H9 (cell line): ENCODE measurements at regions not wholly inside any gene's neighbourhood (a gene's known extent, or its start where the extent isn't known, plus 50 kb on each side); places are given as distances from the start of the nearest gene placed in this dataset.

Experiments used
- DNase-seq: peaks from one replicate; pipeline ENCODE4 v3.0.0-alpha.2; 2017
- H2AFZ ChIP-seq: one replicate; pipeline ENCODE4 v1.6.1; 2013; ENCODE audit warnings: mild to moderate bottlenecking, low read length, control low read depth, moderate library complexity
- H2AK5ac ChIP-seq: 2 replicates; pipeline ENCODE4 v1.6.1; 2013; ENCODE audit warnings: low read length, control low read depth, mixed read lengths; ENCODE audit not compliant: insufficient read length
- H2BK120ac ChIP-seq: one replicate; pipeline ENCODE4 v1.6.1; 2013; ENCODE audit warnings: low read depth, mild to moderate bottlenecking, low read length, control low read depth, inconsistent platforms; ENCODE audit not compliant: poor library complexity, severe bottlenecking
- H2BK12ac ChIP-seq: 2 replicates; pipeline ENCODE4 v1.6.1; 2013; ENCODE audit warnings: low read length, control low read depth, mixed read lengths, low read depth; ENCODE audit not compliant: insufficient read length
- H2BK15ac ChIP-seq: 2 replicates; pipeline ENCODE4 v1.6.1; 2013; ENCODE audit warnings: low read depth, low read length, control low read depth
- H2BK20ac ChIP-seq: one replicate; pipeline ENCODE4 v1.6.1; 2013; ENCODE audit warnings: low read depth, mild to moderate bottlenecking, low read length, control low read depth, inconsistent platforms; ENCODE audit not compliant: poor library complexity, severe bottlenecking
- H2BK5ac ChIP-seq: 2 replicates; pipeline ENCODE4 v1.6.1; 2013; ENCODE audit warnings: low read length, control low read depth, mixed read lengths; ENCODE audit not compliant: insufficient read length
- H3K14ac ChIP-seq: 2 replicates; pipeline ENCODE4 v1.6.1; 2013; ENCODE audit warnings: low read length, control low read depth; ENCODE audit not compliant: insufficient read depth
- H3K18ac ChIP-seq: 2 replicates; pipeline ENCODE4 v1.6.1; 2013; ENCODE audit warnings: low read depth, mild to moderate bottlenecking, mixed read lengths, low read length, control low read depth; ENCODE audit not compliant: insufficient read length
- H3K23ac ChIP-seq: 2 replicates; pipeline ENCODE4 v1.6.1; 2013; ENCODE audit warnings: low read length, control low read depth, mixed read lengths, low read depth; ENCODE audit not compliant: insufficient read length
- H3K23me2 ChIP-seq: 2 replicates; pipeline ENCODE4 v1.6.1; 2013; ENCODE audit warnings: low read depth, mild to moderate bottlenecking, mixed read lengths, low read length, control low read depth; ENCODE audit not compliant: insufficient read length, poor library complexity, severe bottlenecking
- H3K27ac ChIP-seq: 2 replicates; pipeline ENCODE4 v1.5.1; 2013; ENCODE audit warnings: low read length, control low read depth, mixed read lengths, low read depth; ENCODE audit not compliant: insufficient read length
- H3K27me3 ChIP-seq: 2 replicates; pipeline ENCODE4 v1.6.1; 2013; ENCODE audit warnings: low read length, control low read depth, inconsistent platforms; ENCODE audit not compliant: insufficient read depth
- H3K4ac ChIP-seq: 2 replicates; pipeline ENCODE4 v1.6.1; 2013; ENCODE audit warnings: low read depth, mild to moderate bottlenecking, control low read depth, inconsistent platforms, low read length, moderate library complexity
- H3K4me1 ChIP-seq: 2 replicates; pipeline ENCODE4 v1.6.1; 2013; ENCODE audit warnings: low read length, control low read depth, inconsistent platforms; ENCODE audit not compliant: insufficient read depth
- H3K4me2 ChIP-seq: 2 replicates; pipeline ENCODE4 v1.6.1; 2013; ENCODE audit warnings: low read length, control low read depth, mixed read lengths; ENCODE audit not compliant: insufficient read length, insufficient read depth
- H3K56ac ChIP-seq: 2 replicates; pipeline ENCODE4 v1.6.1; 2013; ENCODE audit warnings: low read depth, mild to moderate bottlenecking, mixed read lengths, low read length, control low read depth; ENCODE audit not compliant: insufficient read length
- H3K79me1 ChIP-seq: 2 replicates; pipeline ENCODE4 v1.6.1; 2013; ENCODE audit warnings: low read depth, mild to moderate bottlenecking, moderate library complexity, low read length, control low read depth, inconsistent platforms; ENCODE audit not compliant: insufficient read depth, poor library complexity, severe bottlenecking
- H3K79me2 ChIP-seq: 2 replicates; pipeline ENCODE4 v1.6.1; 2013; ENCODE audit warnings: low read length, control low read depth, inconsistent platforms; ENCODE audit not compliant: insufficient read depth
- H3K9ac ChIP-seq: 2 replicates; pipeline ENCODE4 v1.6.1; 2013; ENCODE audit warnings: low read length, control low read depth, mixed read lengths; ENCODE audit not compliant: insufficient read length; ENCODE audit errors: extremely low read depth
- H3K9me3 ChIP-seq: one replicate; pipeline ENCODE4 v1.6.1; 2013; ENCODE audit warnings: low read depth, low read length, inconsistent platforms; ENCODE audit not compliant: control insufficient read depth
- H3T11ph ChIP-seq: one replicate; pipeline ENCODE4 v1.6.1; 2013; ENCODE audit warnings: mild to moderate bottlenecking, low read length, control low read depth, inconsistent platforms
- H4K20me1 ChIP-seq: one replicate; pipeline ENCODE4 v1.6.1; 2013; ENCODE audit not compliant: control insufficient read depth, insufficient read length, insufficient read depth
- H4K5ac ChIP-seq: 2 replicates; pipeline ENCODE4 v1.6.1; 2013; ENCODE audit warnings: low read depth, mild to moderate bottlenecking, mixed read lengths, low read length, control low read depth; ENCODE audit not compliant: insufficient read length
- H4K8ac ChIP-seq: replicated peaks from 2 replicates; pipeline ENCODE4 v1.6.1; 2013; ENCODE audit warnings: low read length, control low read depth, mixed read lengths, low read depth; ENCODE audit not compliant: insufficient read length
- H4K91ac ChIP-seq: 2 replicates; pipeline ENCODE4 v1.6.1; 2013; ENCODE audit warnings: low read depth, mild to moderate bottlenecking, moderate library complexity, mixed read lengths, low read length, control low read depth; ENCODE audit not compliant: insufficient read length
- H3K27ac Mint-ChIP-seq, 3 experiments: 2 replicates in 2 of 3; 3 replicates in 1 of 3; pipeline ENCODE4 v1.8.0; 2020 to 2021; ENCODE audit warnings: mixed read lengths in 3 of 3, mild to moderate bottlenecking in 1 of 3, moderate library complexity in 1 of 3
- H3K27me3 Mint-ChIP-seq: 2 replicates; pipeline ENCODE4 v1.8.0; 2021; ENCODE audit warnings: low read depth, mild to moderate bottlenecking, moderate library complexity, mixed read lengths
- H3K36me3 Mint-ChIP-seq, 3 experiments: 2 replicates in 2 of 3; 3 replicates in 1 of 3; pipeline ENCODE4 v1.8.0; 2020 to 2021; ENCODE audit warnings: low read depth in 3 of 3, mixed read lengths in 3 of 3; ENCODE audit not compliant: insufficient read depth in 1 of 3
- H3K4me1 Mint-ChIP-seq, 2 experiments: 2 replicates each; pipeline ENCODE4 v1.8.0; 2020; ENCODE audit warnings: mixed read lengths in 2 of 2
- H3K4me3 Mint-ChIP-seq, 2 experiments: 2 replicates in 1 of 2; 3 replicates in 1 of 2; pipeline ENCODE4 v1.8.0; 2020 to 2021; ENCODE audit warnings: mild to moderate bottlenecking in 2 of 2, mixed read lengths in 2 of 2, moderate library complexity in 1 of 2
- H3K9me3 Mint-ChIP-seq, 2 experiments: 2 replicates in 1 of 2; 3 replicates in 1 of 2; pipeline ENCODE4 v1.8.0; 2020; ENCODE audit warnings: mild to moderate bottlenecking in 2 of 2, mixed read lengths in 2 of 2, moderate library complexity in 1 of 2
- CTCF ChIP-seq: fragments of 200-600 bp; sonication (generic); conservative IDR thresholded peaks from 3 replicates; pipeline ENCODE4 v1.8.0; 2021; ENCODE audit warnings: antibody characterized with exemption, mild to moderate bottlenecking
- WGBS: extraction: QIAGEN DNeasy Blood & Tissue Kit; methylation state at CpG from one replicate; pipeline ENCODE4 v1.1.7; 2013; ENCODE audit warnings: missing lambda C conversion rate, low lambda C conversion rate, mixed read lengths; ENCODE audit not compliant: insufficient read length; ENCODE audit errors: extremely low coverage; 5-methylcytosine and 5-hydroxymethylcytosine counted together

- TF ChIP-seq CTCF, result no peak
- no peak overlapping the region for H3T11ph ChIP-seq
- H4K20me1 ChIP-seq, result no peaks in the 10 kb centered on the region
- H3K56ac ChIP-seq, result no peak overlapping the region
- Mint-ChIP-seq H3K9me3 (peaks cover 5 to 9% of the 10 kb centered on the region in 2 experiments), H3K4me3 (no peak overlapping the region), H3K36me3 (peaks cover 0 to 11% (median 0%) of the 10 kb centered on the region in 3 experiments; a peak in 1 of 7 replicates), H3K27me3 (no peaks in the 10 kb centered on the region), H3K27ac (no peak overlapping the region), H3K4me1 (peaks cover 7% of the 10 kb centered on the region in 2 experiments)
- no peaks in the 10 kb centered on the region for H3K27me3 ChIP-seq
- H3K4me1 ChIP-seq, result no peaks in the 10 kb centered on the region
- H4K91ac ChIP-seq, result no peak overlapping the region
- H4K8ac ChIP-seq, result no peak overlapping the region
- DNase-seq, result no peak
- H2BK120ac ChIP-seq, result no peak overlapping the region
- no peak overlapping the region for H3K23ac ChIP-seq
- no peak overlapping the region for H3K4me2 ChIP-seq
- no peak overlapping the region for H3K9ac ChIP-seq
- no peak overlapping the region for H3K4ac ChIP-seq
- no peak overlapping the region for H2AK5ac ChIP-seq
- H3K18ac ChIP-seq, result no peak overlapping the region
- no peaks in the 10 kb centered on the region for H3K79me1 ChIP-seq
- no peak overlapping the region for H2AFZ ChIP-seq
- H3K27ac ChIP-seq, result no peak overlapping the region
- H3K79me2 ChIP-seq, result no peaks in the 10 kb centered on the region
- no peak overlapping the region for H2BK12ac ChIP-seq
- no peak overlapping the region for H2BK15ac ChIP-seq
- H3K23me2 ChIP-seq, result no peaks in the 10 kb centered on the region
- H2BK5ac ChIP-seq, result no peak overlapping the region
- no peak overlapping the region for H4K5ac ChIP-seq
- H3K14ac ChIP-seq, result no peak overlapping the region
- no peak overlapping the region for H2BK20ac ChIP-seq
- H3K9me3 ChIP-seq, result no peaks in the 10 kb centered on the region
- WGBS, result no CpG with 5 or more reads among the region's 6 CpGs
These were observed 1288.9 kb upstream of the SLC10A2 start for GRCh38 chr13:104355041-104355670.
